Ishikawa (cell line): ENCODE measurements at regions not wholly inside any gene's neighbourhood (a gene's known extent, or its start where the extent isn't known, plus 50 kb on each side); places are given as distances from the start of the nearest gene placed in this dataset.

Experiments
- CEBPB ChIP-seq: IDR thresholded peaks from 2 replicates; pipeline ENCODE4 v1.6.1; 2012
- CREB1 ChIP-seq: IDR thresholded peaks from 2 replicates; pipeline ENCODE4 v1.6.1; 2012; ENCODE audit warnings: low read depth
- EP300 ChIP-seq: IDR thresholded peaks from 2 replicates; pipeline ENCODE4 v1.6.1; 2012; ENCODE audit warnings: borderline replicate concordance
- FOXM1 ChIP-seq: IDR thresholded peaks from 2 replicates; pipeline ENCODE4 v1.6.1; 2012; ENCODE audit warnings: low read depth, borderline replicate concordance
- MAX ChIP-seq: IDR thresholded peaks from 2 replicates; pipeline ENCODE4 v1.6.1; 2012
- NFIC ChIP-seq: IDR thresholded peaks from 2 replicates; pipeline ENCODE4 v1.6.1; 2012
- RAD21 ChIP-seq: IDR thresholded peaks from 2 replicates; pipeline ENCODE4 v1.6.1; 2012; ENCODE audit warnings: low read depth
- TAF1 ChIP-seq: IDR thresholded peaks from 2 replicates; pipeline ENCODE4 v1.6.1; 2012; ENCODE audit warnings: low read depth, mild to moderate bottlenecking
- TCF12 ChIP-seq: IDR thresholded peaks from 2 replicates; pipeline ENCODE4 v1.6.1; 2012; ENCODE audit warnings: low read depth
- TEAD4 ChIP-seq: IDR thresholded peaks from 2 replicates; pipeline ENCODE4 v1.6.1; 2012
- USF1 ChIP-seq: IDR thresholded peaks from 2 replicates; pipeline ENCODE4 v1.6.1; 2012
- YY1 ChIP-seq: IDR thresholded peaks from 2 replicates; pipeline ENCODE4 v1.6.1; 2012; ENCODE audit warnings: low read depth
- ZBTB7A ChIP-seq: IDR thresholded peaks from 2 replicates; pipeline ENCODE4 v1.6.1; 2012; ENCODE audit warnings: low read depth
- TF ChIP-seq, protein P1 (sequence below): IDR thresholded peaks from 2 replicates; pipeline ENCODE4 v1.6.1; 2012; ENCODE audit warnings: low read depth, mild to moderate bottlenecking

GRCh38 chr3:86182606-86183005 is 808.3 kb downstream of the VGLL3 start:
- no peak for TF ChIP-seq RAD21
- TF ChIP-seq FOXM1: no peak
- TF ChIP-seq EP300: no peak
- no peak for TF ChIP-seq CREB1
- TF ChIP-seq, protein P1, sequence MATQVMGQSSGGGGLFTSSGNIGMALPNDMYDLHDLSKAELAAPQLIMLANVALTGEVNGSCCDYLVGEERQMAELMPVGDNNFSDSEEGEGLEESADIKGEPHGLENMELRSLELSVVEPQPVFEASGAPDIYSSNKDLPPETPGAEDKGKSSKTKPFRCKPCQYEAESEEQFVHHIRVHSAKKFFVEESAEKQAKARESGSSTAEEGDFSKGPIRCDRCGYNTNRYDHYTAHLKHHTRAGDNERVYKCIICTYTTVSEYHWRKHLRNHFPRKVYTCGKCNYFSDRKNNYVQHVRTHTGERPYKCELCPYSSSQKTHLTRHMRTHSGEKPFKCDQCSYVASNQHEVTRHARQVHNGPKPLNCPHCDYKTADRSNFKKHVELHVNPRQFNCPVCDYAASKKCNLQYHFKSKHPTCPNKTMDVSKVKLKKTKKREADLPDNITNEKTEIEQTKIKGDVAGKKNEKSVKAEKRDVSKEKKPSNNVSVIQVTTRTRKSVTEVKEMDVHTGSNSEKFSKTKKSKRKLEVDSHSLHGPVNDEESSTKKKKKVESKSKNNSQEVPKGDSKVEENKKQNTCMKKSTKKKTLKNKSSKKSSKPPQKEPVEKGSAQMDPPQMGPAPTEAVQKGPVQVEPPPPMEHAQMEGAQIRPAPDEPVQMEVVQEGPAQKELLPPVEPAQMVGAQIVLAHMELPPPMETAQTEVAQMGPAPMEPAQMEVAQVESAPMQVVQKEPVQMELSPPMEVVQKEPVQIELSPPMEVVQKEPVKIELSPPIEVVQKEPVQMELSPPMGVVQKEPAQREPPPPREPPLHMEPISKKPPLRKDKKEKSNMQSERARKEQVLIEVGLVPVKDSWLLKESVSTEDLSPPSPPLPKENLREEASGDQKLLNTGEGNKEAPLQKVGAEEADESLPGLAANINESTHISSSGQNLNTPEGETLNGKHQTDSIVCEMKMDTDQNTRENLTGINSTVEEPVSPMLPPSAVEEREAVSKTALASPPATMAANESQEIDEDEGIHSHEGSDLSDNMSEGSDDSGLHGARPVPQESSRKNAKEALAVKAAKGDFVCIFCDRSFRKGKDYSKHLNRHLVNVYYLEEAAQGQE: no peak
- TF ChIP-seq YY1: no peak
- TF ChIP-seq TAF1: no peak
- TF ChIP-seq TEAD4: no peak
- no peak for TF ChIP-seq ZBTB7A
- no peak for TF ChIP-seq USF1
- TF ChIP-seq TCF12: no peak
- TF ChIP-seq CEBPB: no peak
- no peak for TF ChIP-seq MAX
- TF ChIP-seq NFIC: no peak
